Esophagus muscularis mucosa (tissue), 4 donors: ENCODE measurements at regions not wholly inside any gene's neighbourhood (a gene's known extent, or its start where the extent isn't known, plus 50 kb on each side); places are given as distances from the start of the nearest gene placed in this dataset.

Experiments used
- DNase-seq: peaks from one replicate; pipeline ENCODE4 v3.0.0-alpha.2; 2017; ENCODE audit errors: extremely low spot score
- H3K27ac ChIP-seq, 4 donors: fragments of 200-600 bp; sonication (generic); replicated peaks in 1 of 4; 1 replicate in 3 of 4; 2 replicates in 1 of 4; pipeline ENCODE4 v1.5.1; 2016 to 2019; ENCODE audit warnings: mild to moderate bottlenecking in 1 of 4
- H3K27me3 ChIP-seq, 4 donors: fragments of 200-600 bp; sonication (generic); one replicate each; pipeline versions ENCODE4 v1.5.1 to v1.6.0; 2016 to 2019
- H3K36me3 ChIP-seq, 4 donors: fragments of 200-600 bp; sonication (generic); one replicate each; pipeline ENCODE4 v1.5.1; 2016 to 2019
- H3K4me1 ChIP-seq, 4 donors: fragments of 200-600 bp; sonication (generic); one replicate each; pipeline ENCODE4 v1.5.1; 2016 to 2019
- H3K4me3 ChIP-seq, 4 donors: fragments of 200-600 bp; sonication (generic); 1 replicate in 2 of 4; 2 replicates in 2 of 4; pipeline ENCODE4 v1.5.1; 2016 to 2019; ENCODE audit warnings: mild to moderate bottlenecking in 4 of 4, moderate library complexity in 1 of 4
- H3K9me3 ChIP-seq, 4 donors: fragments of 200-600 bp; sonication (generic); 1 replicate in 3 of 4; 2 replicates in 1 of 4; pipeline ENCODE4 v1.5.1; 2016 to 2019
- EP300 ChIP-seq: sonication (generic); formaldehyde crosslinking; IDR thresholded peaks from one replicate; pipeline ENCODE4 v1.6.1; 2017; ENCODE audit warnings: antibody characterized with exemption
- POLR2A ChIP-seq: fragments of 450-650 bp; IDR thresholded peaks from one replicate; pipeline ENCODE4 v1.6.1; 2017; ENCODE audit warnings: antibody characterized with exemption, moderate library complexity, mild to moderate bottlenecking, low read depth
- POLR2AphosphoS5 ChIP-seq, 2 donors: sonication (generic); formaldehyde crosslinking; IDR thresholded peaks; one replicate each; pipeline ENCODE4 v1.6.1; 2017; ENCODE audit warnings: antibody characterized with exemption in 2 of 2
- WGBS: methylation state at CpG from one replicate; pipeline ENCODE4 v1.1.5; 2018; 5-methylcytosine and 5-hydroxymethylcytosine counted together
- intact Hi-C: fragments of 100-400 bp; cut with DNase I; formaldehyde crosslinking; loops from one replicate; pipeline ENCODE4 v1.15.1; 2023
- small RNA-seq, 3 donors: library from RNA; depleted of rRNA; stranded (forward); fragments of <200 nt; gene quantifications; one replicate each; pipeline ENCODE3, GENCODE V24; 2016
- TF ChIP-seq, protein P1 (sequence below), 3 experiments: fragments of 200-600 bp in 2 of 3; fragments of 450-650 bp in 1 of 3; sonication (generic) in 2 of 3; IDR thresholded peaks; one replicate each; pipeline ENCODE4 v1.5.1; 2017 to 2019; ENCODE audit warnings: antibody characterized with exemption in 3 of 3, mild to moderate bottlenecking in 2 of 3, moderate library complexity in 1 of 3

DNA sequence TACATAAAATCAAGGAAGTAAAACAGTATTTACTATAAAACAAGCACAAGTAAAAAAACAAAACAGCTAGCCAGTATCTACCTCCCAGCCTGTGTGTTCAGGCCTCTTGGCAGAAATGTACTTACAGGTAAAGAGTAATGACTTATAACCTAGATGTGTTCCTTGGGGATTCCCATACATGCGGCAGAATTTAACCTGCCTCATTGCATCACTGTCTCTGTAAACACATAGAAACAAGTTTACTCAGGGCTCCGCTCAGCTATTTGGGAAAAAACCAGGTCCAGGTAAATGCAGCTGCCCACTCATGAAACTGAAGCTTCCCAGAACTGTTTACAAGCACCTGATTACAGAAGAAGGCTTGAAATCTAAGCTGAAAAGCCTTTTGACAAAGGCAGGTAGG is 50.7 kb upstream of the SERP2 start:
- H3K36me3 ChIP-seq, result no peaks in the 10 kb centered on the region
- DNase-seq, result no peak
- no peaks in the 10 kb centered on the region for H3K27me3 ChIP-seq
- 83% methylated on average over 2 of the region's 2 CpGs for WGBS
- no peaks in the 10 kb centered on the region for H3K9me3 ChIP-seq
- H3K4me1 ChIP-seq, result peaks cover 5 to 15% (median 9%) of the 10 kb centered on the region in 4 donors
- H3K4me3 ChIP-seq, result no peak overlapping the region
- intact Hi-C loops, result no loop called here
- H3K27ac ChIP-seq, result no peak overlapping the region
- TF ChIP-seq, protein P1, sequence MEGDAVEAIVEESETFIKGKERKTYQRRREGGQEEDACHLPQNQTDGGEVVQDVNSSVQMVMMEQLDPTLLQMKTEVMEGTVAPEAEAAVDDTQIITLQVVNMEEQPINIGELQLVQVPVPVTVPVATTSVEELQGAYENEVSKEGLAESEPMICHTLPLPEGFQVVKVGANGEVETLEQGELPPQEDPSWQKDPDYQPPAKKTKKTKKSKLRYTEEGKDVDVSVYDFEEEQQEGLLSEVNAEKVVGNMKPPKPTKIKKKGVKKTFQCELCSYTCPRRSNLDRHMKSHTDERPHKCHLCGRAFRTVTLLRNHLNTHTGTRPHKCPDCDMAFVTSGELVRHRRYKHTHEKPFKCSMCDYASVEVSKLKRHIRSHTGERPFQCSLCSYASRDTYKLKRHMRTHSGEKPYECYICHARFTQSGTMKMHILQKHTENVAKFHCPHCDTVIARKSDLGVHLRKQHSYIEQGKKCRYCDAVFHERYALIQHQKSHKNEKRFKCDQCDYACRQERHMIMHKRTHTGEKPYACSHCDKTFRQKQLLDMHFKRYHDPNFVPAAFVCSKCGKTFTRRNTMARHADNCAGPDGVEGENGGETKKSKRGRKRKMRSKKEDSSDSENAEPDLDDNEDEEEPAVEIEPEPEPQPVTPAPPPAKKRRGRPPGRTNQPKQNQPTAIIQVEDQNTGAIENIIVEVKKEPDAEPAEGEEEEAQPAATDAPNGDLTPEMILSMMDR (IDR thresholded peaks at IDR 0.05), result no peak
- TF ChIP-seq POLR2A, result no peak
- TF ChIP-seq EP300, result no peak
- no peak for TF ChIP-seq POLR2AphosphoS5 (IDR thresholded peaks at IDR 0.05)

DNA sequence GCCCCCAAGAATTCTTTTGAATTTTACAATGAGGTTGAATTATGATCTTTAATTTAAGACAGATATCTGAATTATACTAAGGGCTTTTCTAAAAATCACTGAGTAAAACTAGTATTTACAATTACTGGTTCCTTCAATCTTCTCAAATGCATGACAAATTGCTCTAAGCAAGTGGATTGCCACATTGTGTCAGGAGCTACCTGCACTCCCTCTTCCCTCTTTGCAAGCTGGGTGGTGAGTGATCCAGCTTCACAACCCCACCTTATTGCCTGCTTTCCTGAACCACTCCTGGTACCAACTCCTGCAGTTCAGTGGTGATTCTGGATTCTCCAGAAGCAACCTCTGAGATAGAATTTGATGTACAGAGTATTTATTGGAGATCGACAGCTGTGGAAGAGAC is 49.9 kb upstream of the SERP2 start:
- H3K4me3 ChIP-seq, result no peak overlapping the region
- TF ChIP-seq POLR2A, result no peak
- no peak for TF ChIP-seq POLR2AphosphoS5 (IDR thresholded peaks at IDR 0.05)
- TF ChIP-seq, protein P1 (IDR thresholded peaks at IDR 0.05), result no peak
- TF ChIP-seq EP300, result no peak
- 100% methylated on average over 1 of the region's 1 CpG for WGBS
- H3K27me3 ChIP-seq, result no peaks in the 10 kb centered on the region
- no peak for DNase-seq
- H3K4me1 ChIP-seq, result peaks cover 0 to 7% (median 2%) of the 10 kb centered on the region in 4 donors
- no peaks in the 10 kb centered on the region for H3K9me3 ChIP-seq
- H3K36me3 ChIP-seq, result no peaks in the 10 kb centered on the region
- intact Hi-C loops, result no loop called here
- no peak overlapping the region for H3K27ac ChIP-seq

Small RNA genes lying in the stretch of these regions (small RNA-seq; reads per million reads assigned to genes)
- 0 reads per million in 3 donors for gene MIR8079
